Memory B cell (primary cell): ENCODE measurements at regions not wholly inside any gene's neighbourhood (a gene's known extent, or its start where the extent isn't known, plus 50 kb on each side); places are given as distances from the start of the nearest gene placed in this dataset.
"Not testable (repeated sequence)": the region's sequence is repeated elsewhere in the genome, so short reads cannot be mapped to it uniquely, and the experiment has no call there.

ENCODE experiments used
- ATAC-seq: fragments of 150-1000 bp; cut with Tn5 transposase; 2 replicates; pipeline ENCODE4 v1.10.0; 2021; ENCODE audit warnings: low read depth, mild to moderate bottlenecking, moderate library complexity
- DNase-seq, 2 donors: peaks; one replicate each; pipeline ENCODE4 v3.0.0; 2022; ENCODE audit warnings: low spot score in 2 of 2
- H3K27ac Mint-ChIP-seq: one replicate; pipeline ENCODE4 v1.8.0; 2022; ENCODE audit warnings: mild to moderate bottlenecking, moderate library complexity, mixed read lengths
- H3K27me3 Mint-ChIP-seq: one replicate; pipeline ENCODE4 v1.8.0; 2022; ENCODE audit warnings: mixed read lengths
- H3K36me3 Mint-ChIP-seq: one replicate; pipeline ENCODE4 v1.8.0; 2022; ENCODE audit warnings: mild to moderate bottlenecking, mixed read lengths
- H3K4me1 Mint-ChIP-seq: one replicate; pipeline ENCODE4 v1.8.0; 2022; ENCODE audit warnings: mixed read lengths
- H3K4me3 Mint-ChIP-seq: one replicate; pipeline ENCODE4 v1.8.0; 2022; ENCODE audit warnings: mild to moderate bottlenecking, moderate library complexity, mixed read lengths
- H3K9me3 Mint-ChIP-seq: one replicate; pipeline ENCODE4 v1.8.0; 2022; ENCODE audit warnings: mixed read lengths

- Mint-ChIP-seq H3K27me3 (no peaks in the 10 kb centered on the region), H3K36me3 (no peaks in the 10 kb centered on the region), H3K4me3 (no peak overlapping the region), H3K27ac (no peak overlapping the region), H3K4me1 (no peaks in the 10 kb centered on the region), H3K9me3 (no peaks in the 10 kb centered on the region)
- ATAC-seq = no peak
- DNase-seq = no peak
Observed at GRCh38 chr3:177802151-177802900, 605.0 kb upstream of the TBL1XR1 start.

- Mint-ChIP-seq H3K27me3 (no peaks in the 10 kb centered on the region), H3K27ac (no peak overlapping the region), H3K9me3 (no peaks in the 10 kb centered on the region), H3K36me3 (no peaks in the 10 kb centered on the region), H3K4me3 (no peak overlapping the region), H3K4me1 (no peaks in the 10 kb centered on the region)
- DNase-seq (no peak), ATAC-seq (no peak)
Observed at GRCh38 chr3:177803500-177803899, 606.2 kb upstream of the TBL1XR1 start.

GRCh38 chr3:177804032-177804431, 606.8 kb upstream of the TBL1XR1 start:
- Mint-ChIP-seq H3K4me3 (no peak overlapping the region), H3K27ac (no peak overlapping the region), H3K4me1 (no peaks in the 10 kb centered on the region), H3K27me3 (no peaks in the 10 kb centered on the region), H3K36me3 (no peaks in the 10 kb centered on the region), H3K9me3 (no peaks in the 10 kb centered on the region)
- ATAC-seq (no peak), DNase-seq (no peak)

GRCh38 chr3:177804646-177805045, 607.4 kb upstream of the TBL1XR1 start:
- Mint-ChIP-seq H3K27me3 (no peaks in the 10 kb centered on the region), H3K27ac (no peak overlapping the region), H3K36me3 (no peaks in the 10 kb centered on the region), H3K4me1 (no peaks in the 10 kb centered on the region), H3K4me3 (no peak overlapping the region), H3K9me3 (no peaks in the 10 kb centered on the region)
- ATAC-seq (no peak), DNase-seq (no peak)

- DNase-seq (no peak), ATAC-seq (no peak)
- Mint-ChIP-seq H3K4me1 (peaks cover 5% of the 10 kb centered on the region), H3K9me3 (no peaks in the 10 kb centered on the region), H3K27ac (no peak overlapping the region), H3K36me3 (no peaks in the 10 kb centered on the region), H3K4me3 (no peak overlapping the region), H3K27me3 (no peaks in the 10 kb centered on the region)
Observed at GRCh38 chr3:177807150-177807875, 610.0 kb upstream of the TBL1XR1 start.

GRCh38 chr3:177808928-177809478, 611.7 kb upstream of the TBL1XR1 start:
- not testable (repeated sequence) for H3K9me3 Mint-ChIP-seq, DNase-seq, H3K4me3 Mint-ChIP-seq, H3K36me3 Mint-ChIP-seq, H3K27me3 Mint-ChIP-seq, H3K4me1 Mint-ChIP-seq, ATAC-seq, H3K27ac Mint-ChIP-seq

GRCh38 chr3:177810162-177810623, 612.9 kb upstream of the TBL1XR1 start:
- Mint-ChIP-seq H3K36me3 (no peaks in the 10 kb centered on the region), H3K27ac (no peak overlapping the region), H3K4me1 (peaks cover 5% of the 10 kb centered on the region), H3K27me3 (no peaks in the 10 kb centered on the region), H3K9me3 (no peaks in the 10 kb centered on the region), H3K4me3 (no peak overlapping the region)
- no peak for DNase-seq
- no peak for ATAC-seq

GRCh38 chr3:177811112-177811511, 613.8 kb upstream of the TBL1XR1 start:
- DNase-seq (no peak), ATAC-seq (peak; percentile 88)
- peaks cover 5% of the 10 kb centered on the region for H3K4me1 Mint-ChIP-seq
- H3K27ac Mint-ChIP-seq = peak overlapping the region; percentile 35
- no peaks in the 10 kb centered on the region for H3K36me3 Mint-ChIP-seq
- H3K9me3 Mint-ChIP-seq = no peaks in the 10 kb centered on the region
- H3K27me3 Mint-ChIP-seq = no peaks in the 10 kb centered on the region
- no peak overlapping the region for H3K4me3 Mint-ChIP-seq

- H3K36me3 Mint-ChIP-seq = no peaks in the 10 kb centered on the region
- no peaks in the 10 kb centered on the region for H3K9me3 Mint-ChIP-seq
- peaks cover 7% of the 10 kb centered on the region for H3K4me1 Mint-ChIP-seq
- no peak overlapping the region for H3K27ac Mint-ChIP-seq
- no peak overlapping the region for H3K4me3 Mint-ChIP-seq
- ATAC-seq (no peak), DNase-seq (no peak)
- H3K27me3 Mint-ChIP-seq = no peaks in the 10 kb centered on the region
Observed at GRCh38 chr3:177811835-177812234, 614.6 kb upstream of the TBL1XR1 start.

GRCh38 chr3:177812492-177812891, 615.2 kb upstream of the TBL1XR1 start:
- Mint-ChIP-seq H3K27me3 (no peaks in the 10 kb centered on the region), H3K27ac (peak overlapping the region; percentile 28), H3K4me1 (peaks cover 8% of the 10 kb centered on the region), H3K36me3 (no peaks in the 10 kb centered on the region), H3K9me3 (no peaks in the 10 kb centered on the region), H3K4me3 (no peak overlapping the region)
- DNase-seq (no peak), ATAC-seq (no peak)

GRCh38 chr3:177813322-177813721, 616.0 kb upstream of the TBL1XR1 start:
- no peak overlapping the region for H3K4me3 Mint-ChIP-seq
- no peak for ATAC-seq

GRCh38 chr3:177816667-177817208, 619.5 kb upstream of the TBL1XR1 start:
- no peaks in the 10 kb centered on the region for H3K9me3 Mint-ChIP-seq
- H3K27ac Mint-ChIP-seq = no peak overlapping the region
- no peak overlapping the region for H3K4me3 Mint-ChIP-seq
- DNase-seq (no peak), ATAC-seq (no peak)
- no peaks in the 10 kb centered on the region for H3K27me3 Mint-ChIP-seq
- peaks cover 6% of the 10 kb centered on the region for H3K4me1 Mint-ChIP-seq
- H3K36me3 Mint-ChIP-seq = no peaks in the 10 kb centered on the region

More at GRCh38 chr3:177813322-177813721, 616.0 kb upstream of the TBL1XR1 start:
- no peak for DNase-seq
- Mint-ChIP-seq H3K4me1 (peaks cover 8% of the 10 kb centered on the region), H3K9me3 (no peaks in the 10 kb centered on the region), H3K27ac (no peak overlapping the region), H3K36me3 (no peaks in the 10 kb centered on the region), H3K27me3 (no peaks in the 10 kb centered on the region)

- Mint-ChIP-seq H3K27ac (no peak overlapping the region), H3K4me1 (peaks cover 6% of the 10 kb centered on the region), H3K4me3 (no peak overlapping the region), H3K36me3 (no peaks in the 10 kb centered on the region), H3K9me3 (no peaks in the 10 kb centered on the region), H3K27me3 (no peaks in the 10 kb centered on the region)
- no peak for DNase-seq
- no peak for ATAC-seq
Observed at GRCh38 chr3:177817751-177818150, 620.5 kb upstream of the TBL1XR1 start.

- no peak overlapping the region for H3K4me3 Mint-ChIP-seq
- ATAC-seq (no peak), DNase-seq (no peak)
- no peaks in the 10 kb centered on the region for H3K36me3 Mint-ChIP-seq
- H3K27ac Mint-ChIP-seq = no peak overlapping the region
- no peaks in the 10 kb centered on the region for H3K27me3 Mint-ChIP-seq
- H3K9me3 Mint-ChIP-seq = no peaks in the 10 kb centered on the region
- H3K4me1 Mint-ChIP-seq = peaks cover 6% of the 10 kb centered on the region
Observed at GRCh38 chr3:177818712-177819240, 621.5 kb upstream of the TBL1XR1 start.
